Keratinocyte (primary cell): ENCODE measurements at regions not wholly inside any gene's neighbourhood (a gene's known extent, or its start where the extent isn't known, plus 50 kb on each side); places are given as distances from the start of the nearest gene placed in this dataset.

Source experiments
- CTCF ChIP-seq, 3 experiments: IDR thresholded peaks in 1 of 3; conservative IDR thresholded peaks in 1 of 3; optimal IDR thresholded peaks in 1 of 3; 2 replicates in 2 of 3; 3 replicates in 1 of 3; pipeline versions ENCODE3 to v1.5.1; 2011; ENCODE audit warnings: low read length in 3 of 3, mild to moderate bottlenecking in 3 of 3, moderate library complexity in 2 of 3, control low read depth in 1 of 3, inconsistent platforms in 1 of 3; ENCODE audit not compliant: insufficient read depth in 2 of 3; ENCODE audit errors: extremely low read depth in 1 of 3
- EZH2 ChIP-seq: IDR thresholded peaks from one replicate; pipeline ENCODE4 v1.6.1; 2012; ENCODE audit warnings: inconsistent platforms, mild to moderate bottlenecking, low read length, moderate library complexity

- peak; percentile 76 to 94 (median 79) for TF ChIP-seq CTCF (optimal IDR thresholded peaks at IDR 0.05 in 1 of 3, IDR thresholded peaks at IDR 0.05 in 1 of 3, conservative IDR thresholded peaks at IDR 0.05 in 1 of 3; ENCODE audit: extremely low read depth in 1 of 3, insufficient read depth in 2 of 3, low read length in 3 of 3)
- no peak for TF ChIP-seq EZH2
Measured at GRCh38 chr1:209248649-209249279, 334.8 kb upstream of the CAMK1G start.
